Activated CD4-positive, alpha-beta T cell treated with anti-CD3 and anti-CD28 coated beads, Interleukin-2, amount 10 ng/mL, durations not matched to agents 7 days and 5 days (primary cell): ENCODE measurements at regions not wholly inside any gene's neighbourhood (a gene's known extent, or its start where the extent isn't known, plus 50 kb on each side); places are given as distances from the start of the nearest gene placed in this dataset.

Source experiments
- CTCF ChIA-PET: fragments of 350-600 bp; sonication (Branson Sonifier 250); formaldehyde crosslinking; loops from one replicate; lab custom pipeline; 2021; ENCODE audit warnings: antibody characterized with exemption; lab: Charles Lee
- POLR2A ChIA-PET: fragments of 350-600 bp; sonication (Branson Sonifier 250); formaldehyde crosslinking; loops from one replicate; lab custom pipeline; 2021; ENCODE audit warnings: antibody characterized with exemption; lab: Charles Lee
- DNase-seq: peaks from one replicate; pipeline ENCODE4 v3.0.0-alpha.2; 2020
- H3K27ac Mint-ChIP-seq: one replicate; pipeline ENCODE4 v1.8.0; 2021; ENCODE audit warnings: mild to moderate bottlenecking, moderate library complexity, mixed read lengths
- H3K27me3 Mint-ChIP-seq: one replicate; pipeline ENCODE4 v1.8.0; 2021; ENCODE audit warnings: mixed read lengths
- H3K36me3 Mint-ChIP-seq: one replicate; pipeline ENCODE4 v1.8.0; 2021; ENCODE audit warnings: low read depth, mixed read lengths
- H3K4me1 Mint-ChIP-seq: one replicate; pipeline ENCODE4 v1.8.0; 2021; ENCODE audit warnings: mixed read lengths
- H3K4me3 Mint-ChIP-seq: one replicate; pipeline ENCODE4 v1.8.0; 2021; ENCODE audit warnings: mild to moderate bottlenecking, moderate library complexity, mixed read lengths
- H3K9me3 Mint-ChIP-seq: one replicate; pipeline ENCODE4 v1.8.0; 2021; ENCODE audit warnings: mixed read lengths

DNA sequence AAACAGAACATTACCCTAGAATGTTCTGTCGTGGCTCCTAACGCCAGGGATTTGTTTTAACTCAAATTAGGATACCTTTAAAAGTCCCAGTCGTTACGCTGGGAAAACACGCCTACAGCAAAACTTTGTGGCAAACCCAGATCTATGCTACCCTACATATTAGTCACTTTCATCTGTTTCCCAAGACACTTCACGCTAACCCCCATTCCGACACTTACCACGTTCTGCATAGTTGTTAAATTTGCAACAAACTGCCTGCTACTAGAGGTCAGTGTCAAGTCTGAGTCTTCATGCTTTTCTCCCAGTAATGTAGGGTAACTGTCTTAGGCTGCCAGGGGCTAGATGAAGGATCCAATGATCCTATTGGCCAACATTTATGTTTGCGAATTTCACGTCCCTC lies 140.3 kb downstream of the RASEF start:
- H3K4me3 Mint-ChIP-seq, result no peak overlapping the region
- no peak overlapping the region for H3K27ac Mint-ChIP-seq
- H3K27me3 Mint-ChIP-seq, result no peaks in the 10 kb centered on the region
- ChIA-PET POLR2A (no interaction called here), CTCF (no interaction called here)
- H3K4me1 Mint-ChIP-seq, result no peaks in the 10 kb centered on the region
- no peak for DNase-seq
- no peaks in the 10 kb centered on the region for H3K36me3 Mint-ChIP-seq
- no peaks in the 10 kb centered on the region for H3K9me3 Mint-ChIP-seq

DNA sequence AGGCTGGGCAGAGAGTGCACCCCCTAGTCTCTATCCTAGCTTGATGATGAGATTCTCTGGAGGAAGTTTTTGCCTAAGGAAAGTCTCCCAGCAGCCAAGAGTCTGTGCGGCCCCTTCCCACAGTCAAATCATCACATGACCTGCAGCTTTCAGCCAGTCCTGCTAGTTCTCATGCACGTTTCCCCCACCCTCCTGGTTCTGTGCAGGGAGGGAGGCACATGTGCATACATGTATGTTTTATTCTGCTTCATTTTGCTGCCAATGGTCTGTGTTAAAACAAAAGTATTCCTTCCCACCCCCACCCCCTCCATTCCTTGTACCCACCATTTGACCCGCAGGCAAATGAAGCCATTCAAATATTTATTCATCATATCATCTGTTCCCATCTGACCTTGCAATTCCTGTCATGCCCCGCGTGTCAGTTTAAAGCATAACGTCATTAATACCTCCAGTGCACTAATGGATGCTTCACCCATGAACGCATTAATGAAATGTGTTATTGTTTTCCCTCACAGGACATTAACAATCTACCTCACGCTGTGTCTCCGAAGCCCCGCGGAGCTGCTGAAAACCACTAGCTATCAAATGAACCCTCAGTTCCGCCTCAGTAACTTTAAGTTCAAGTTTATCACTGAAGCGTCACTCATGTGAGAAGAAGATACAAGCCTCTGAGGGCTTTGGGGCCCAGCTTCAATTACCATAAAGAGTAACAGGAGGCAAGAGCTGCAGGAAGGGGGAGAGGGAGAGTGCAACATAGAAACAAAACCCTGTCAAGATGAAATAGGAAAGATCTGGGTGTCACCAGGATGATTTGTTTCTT lies 139.6 kb downstream of the RASEF start:
- no peak overlapping the region for H3K27ac Mint-ChIP-seq
- no peaks in the 10 kb centered on the region for H3K36me3 Mint-ChIP-seq
- H3K9me3 Mint-ChIP-seq, result no peaks in the 10 kb centered on the region

DNA sequence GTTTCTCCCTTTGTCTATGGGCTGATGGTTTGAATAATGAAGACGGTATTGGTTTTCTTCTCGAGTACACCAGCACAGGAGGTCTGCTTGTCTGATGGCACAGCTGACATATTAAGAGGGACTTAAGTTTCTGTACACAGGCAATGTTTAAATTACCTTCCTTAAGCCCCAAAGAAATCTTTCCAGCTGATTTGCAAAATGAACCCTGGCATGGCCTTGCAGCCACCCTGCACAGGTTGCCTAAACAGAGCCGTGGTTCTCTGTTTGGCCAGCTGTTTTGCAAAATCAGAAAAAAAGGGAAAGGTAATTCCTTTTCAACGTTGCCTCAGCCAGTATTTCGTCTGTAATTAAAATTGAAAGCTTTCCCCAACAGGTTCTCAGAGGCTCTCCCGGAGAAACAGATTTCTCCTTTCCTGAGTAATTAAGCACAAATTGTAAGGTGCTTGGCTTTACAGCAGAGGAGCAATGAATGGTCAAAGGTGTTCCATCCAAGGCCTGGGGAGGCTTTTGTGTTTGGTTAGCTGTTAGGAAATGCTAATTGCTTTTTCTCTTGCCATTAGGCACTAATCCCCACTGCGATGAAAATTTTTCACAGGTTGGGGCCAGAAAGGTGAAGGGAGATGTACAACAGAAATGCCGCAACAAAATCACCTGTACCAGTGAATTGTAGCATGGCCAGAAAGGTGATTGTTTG lies 138.9 kb downstream of the RASEF start:
- H3K9me3 Mint-ChIP-seq, result no peaks in the 10 kb centered on the region
- ChIA-PET CTCF (interaction anchor here (1.5 kb wide), 1 partner anchor 11 kb away, joined by 7 read pairs; no protein-coding TSS in a partner anchor), POLR2A (no interaction called here)
- no peak overlapping the region for H3K4me3 Mint-ChIP-seq
- H3K27ac Mint-ChIP-seq, result no peak overlapping the region
- H3K4me1 Mint-ChIP-seq, result no peaks in the 10 kb centered on the region
- no peak for DNase-seq
- H3K36me3 Mint-ChIP-seq, result no peaks in the 10 kb centered on the region
- no peaks in the 10 kb centered on the region for H3K27me3 Mint-ChIP-seq

More for the DNA sequence above, 139.6 kb downstream of the RASEF start:
- H3K4me3 Mint-ChIP-seq, result no peak overlapping the region
- DNase-seq, result no peak
- no peaks in the 10 kb centered on the region for H3K4me1 Mint-ChIP-seq
- CTCF ChIA-PET, result no interaction called here
- POLR2A ChIA-PET, result no interaction called here
- no peaks in the 10 kb centered on the region for H3K27me3 Mint-ChIP-seq
